Kidney epithelial cell (primary cell): ENCODE measurements at regions not wholly inside any gene's neighbourhood (a gene's known extent, or its start where the extent isn't known, plus 50 kb on each side); places are given as distances from the start of the nearest gene placed in this dataset.

Source experiments
- DNase-seq: peaks from one replicate; pipeline ENCODE4 v3.0.0-alpha.2; 2010; ENCODE audit warnings: low read depth
- H3K27me3 ChIP-seq: 2 replicates; pipeline ENCODE4 v1.6.0; 2011; ENCODE audit warnings: low read length; ENCODE audit not compliant: control insufficient read depth, insufficient read depth
- H3K36me3 ChIP-seq: 2 replicates; pipeline ENCODE4 v1.5.1; 2011; ENCODE audit warnings: low read length; ENCODE audit not compliant: control insufficient read depth, insufficient read depth
- H3K4me3 ChIP-seq: 2 replicates; pipeline ENCODE4 v1.5.1; 2011; ENCODE audit warnings: low read depth, mild to moderate bottlenecking, control low read depth, low read length
- TF ChIP-seq, protein P1 (sequence below): IDR thresholded peaks from 2 replicates; pipeline ENCODE4 v1.5.1; 2011; ENCODE audit warnings: mild to moderate bottlenecking, moderate library complexity, low read length, control low read depth, inconsistent platforms; ENCODE audit not compliant: insufficient read depth, poor library complexity, severe bottlenecking

GRCh38 chr7:116083796-116084195 lies 53.2 kb upstream of the TFEC start:
- Histone ChIP-seq H3K4me3 (no peak overlapping the region), H3K36me3 (no peaks in the 10 kb centered on the region), H3K27me3 (no peaks in the 10 kb centered on the region)
- DNase-seq, result no peak
- TF ChIP-seq, protein P1, sequence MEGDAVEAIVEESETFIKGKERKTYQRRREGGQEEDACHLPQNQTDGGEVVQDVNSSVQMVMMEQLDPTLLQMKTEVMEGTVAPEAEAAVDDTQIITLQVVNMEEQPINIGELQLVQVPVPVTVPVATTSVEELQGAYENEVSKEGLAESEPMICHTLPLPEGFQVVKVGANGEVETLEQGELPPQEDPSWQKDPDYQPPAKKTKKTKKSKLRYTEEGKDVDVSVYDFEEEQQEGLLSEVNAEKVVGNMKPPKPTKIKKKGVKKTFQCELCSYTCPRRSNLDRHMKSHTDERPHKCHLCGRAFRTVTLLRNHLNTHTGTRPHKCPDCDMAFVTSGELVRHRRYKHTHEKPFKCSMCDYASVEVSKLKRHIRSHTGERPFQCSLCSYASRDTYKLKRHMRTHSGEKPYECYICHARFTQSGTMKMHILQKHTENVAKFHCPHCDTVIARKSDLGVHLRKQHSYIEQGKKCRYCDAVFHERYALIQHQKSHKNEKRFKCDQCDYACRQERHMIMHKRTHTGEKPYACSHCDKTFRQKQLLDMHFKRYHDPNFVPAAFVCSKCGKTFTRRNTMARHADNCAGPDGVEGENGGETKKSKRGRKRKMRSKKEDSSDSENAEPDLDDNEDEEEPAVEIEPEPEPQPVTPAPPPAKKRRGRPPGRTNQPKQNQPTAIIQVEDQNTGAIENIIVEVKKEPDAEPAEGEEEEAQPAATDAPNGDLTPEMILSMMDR, result no peak

- TF ChIP-seq, protein P1, result no peak
These were observed 56.0 kb upstream of the TFEC start for GRCh38 chr7:116086547-116087045.

GRCh38 chr7:116087291-116087690 lies 56.7 kb upstream of the TFEC start:
- TF ChIP-seq, protein P1, result no peak
- Histone ChIP-seq H3K36me3 (no peaks in the 10 kb centered on the region), H3K4me3 (no peak overlapping the region), H3K27me3 (no peaks in the 10 kb centered on the region)
- DNase-seq, result no peak

More at GRCh38 chr7:116086547-116087045, 56.0 kb upstream of the TFEC start:
- Histone ChIP-seq H3K36me3 (no peaks in the 10 kb centered on the region), H3K27me3 (no peaks in the 10 kb centered on the region), H3K4me3 (no peak overlapping the region)
- no peak for DNase-seq

DNA sequence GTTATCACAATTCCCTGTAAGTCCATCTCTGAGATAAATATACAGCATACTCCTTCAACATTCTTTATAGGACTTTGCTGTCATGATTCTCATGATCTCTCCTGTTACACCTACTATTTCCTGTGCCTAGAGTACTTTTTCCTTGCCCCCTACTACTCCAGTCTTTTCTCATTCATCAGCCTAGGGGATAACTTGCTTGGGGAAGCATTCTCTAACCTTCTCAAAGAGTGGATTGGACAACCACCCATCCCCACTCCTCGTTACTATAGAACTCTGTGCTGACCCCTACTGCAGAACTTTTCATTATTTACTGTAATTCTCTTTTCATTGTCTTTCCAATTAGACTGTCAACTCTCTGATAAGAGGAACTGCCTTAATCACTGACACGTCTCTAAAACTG lies 57.4 kb upstream of the TFEC start:
- Histone ChIP-seq H3K4me3 (no peak overlapping the region), H3K27me3 (no peaks in the 10 kb centered on the region), H3K36me3 (no peaks in the 10 kb centered on the region)
- DNase-seq, result no peak
- TF ChIP-seq, protein P1, result no peak

DNA sequence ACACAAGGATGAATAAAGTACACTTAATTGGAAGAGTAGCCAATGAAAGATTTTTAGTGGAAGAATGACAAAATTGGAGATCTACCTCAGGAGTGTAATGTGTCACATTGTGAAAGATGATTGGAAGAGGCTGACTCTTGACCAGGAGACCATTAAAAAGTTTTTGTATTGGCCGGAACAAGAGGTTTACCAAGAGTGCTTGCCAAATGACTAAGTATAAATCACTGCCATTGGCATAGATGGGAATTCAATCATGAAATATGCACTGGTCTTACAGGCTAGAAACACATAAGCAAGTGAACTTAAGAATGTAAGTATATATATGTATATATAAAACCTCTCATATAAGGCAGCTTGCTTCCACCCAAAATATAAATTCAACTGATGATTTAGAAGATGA lies 58.7 kb upstream of the TFEC start:
- Histone ChIP-seq H3K36me3 (no peaks in the 10 kb centered on the region), H3K27me3 (no peaks in the 10 kb centered on the region), H3K4me3 (no peak overlapping the region)
- TF ChIP-seq, protein P1, result no peak
- no peak for DNase-seq

- Histone ChIP-seq H3K27me3 (no peaks in the 10 kb centered on the region), H3K36me3 (no peaks in the 10 kb centered on the region), H3K4me3 (no peak overlapping the region)
- DNase-seq, result no peak
- TF ChIP-seq, protein P1, result no peak
These were observed 63.1 kb upstream of the TFEC start for GRCh38 chr7:116093516-116094301.
